OCI-LY7 (cell line): ENCODE measurements at regions not wholly inside any gene's neighbourhood (a gene's known extent, or its start where the extent isn't known, plus 50 kb on each side); places are given as distances from the start of the nearest gene placed in this dataset.

Experiments
- BruUV-seq: library from RNA; stranded (reverse); fragments of 400-500 nt; replicated peaks from 2 replicates; lab custom pipeline; 2021; lab: Mats Ljungman, UMichigan
- CTCF ChIA-PET: fragments of 300-600 bp; sonication (Branson Sonifier 250); formaldehyde crosslinking; loops from one replicate; lab custom pipeline; 2022; ENCODE audit warnings: antibody characterized with exemption; ENCODE audit not compliant: unreplicated experiment; lab: Charles Lee
- POLR2A ChIA-PET: fragments of 300-600 bp; sonication (Branson Sonifier 250); formaldehyde crosslinking; loops from one replicate; lab custom pipeline; 2022; ENCODE audit warnings: antibody characterized with exemption; lab: Charles Lee
- DNase-seq: peaks from one replicate; pipeline ENCODE4 v3.0.0-alpha.2; 2015; ENCODE audit warnings: low spot score
- H2AFZ ChIP-seq: fragments of 200-600 bp; sonication (generic), shearing (Covaris generic); 2 replicates; pipeline ENCODE4 v1.6.1; 2014; ENCODE audit warnings: mild to moderate bottlenecking, antibody characterized with exemption, low read length, moderate library complexity
- H3K27ac ChIP-seq: fragments of 200-600 bp; sonication (generic); 2 replicates; pipeline ENCODE4 v1.5.1; 2014; ENCODE audit warnings: mixed run types, low read depth, mild to moderate bottlenecking, moderate library complexity, low read length, inconsistent platforms; ENCODE audit not compliant: poor library complexity, severe bottlenecking
- H3K36me3 ChIP-seq: fragments of 200-600 bp; sonication (generic); 2 replicates; pipeline ENCODE4 v1.6.1; 2014; ENCODE audit warnings: mild to moderate bottlenecking, antibody characterized with exemption, low read length, moderate library complexity, mixed read lengths; ENCODE audit not compliant: insufficient read depth
- H3K4me1 ChIP-seq: fragments of 200-600 bp; sonication (generic); 2 replicates; pipeline ENCODE4 v1.5.1; 2014; ENCODE audit warnings: mild to moderate bottlenecking, low read length; ENCODE audit not compliant: insufficient read depth, poor library complexity, severe bottlenecking
- H3K4me2 ChIP-seq: fragments of 200-600 bp; sonication (generic); 2 replicates; pipeline ENCODE4 v1.6.1; 2014; ENCODE audit warnings: mild to moderate bottlenecking, low read length
- H3K4me3 ChIP-seq: fragments of 200-600 bp; sonication (generic); 2 replicates; pipeline ENCODE4 v1.5.1; 2014; ENCODE audit warnings: mild to moderate bottlenecking, low read depth, low read length; ENCODE audit not compliant: poor library complexity, severe bottlenecking
- H3K79me2 ChIP-seq: fragments of 200-600 bp; sonication (generic); 2 replicates; pipeline ENCODE4 v1.6.1; 2016; ENCODE audit warnings: low read depth, mild to moderate bottlenecking, low read length, moderate library complexity, mixed read lengths; ENCODE audit not compliant: insufficient read depth
- H3K9me2 ChIP-seq: fragments of 200-600 bp; sonication (generic); 2 replicates; pipeline ENCODE4 v1.6.1; 2016; ENCODE audit warnings: mild to moderate bottlenecking, low read length, mixed read lengths; ENCODE audit not compliant: insufficient read depth
- H3K9me3 ChIP-seq: fragments of 200-600 bp; sonication (generic); 2 replicates; pipeline ENCODE4 v1.6.1; 2014; ENCODE audit warnings: mild to moderate bottlenecking, mixed run types, low read length, mixed read lengths
- H4K20me1 ChIP-seq: fragments of 200-600 bp; sonication (generic); 2 replicates; pipeline ENCODE4 v1.6.1; 2014; ENCODE audit warnings: mild to moderate bottlenecking, antibody characterized with exemption, low read length, moderate library complexity, mixed read lengths; ENCODE audit not compliant: insufficient read depth
- CTCF ChIP-seq: fragments of 200-600 bp; sonication (generic); conservative IDR thresholded peaks from 2 replicates; pipeline ENCODE4 v1.5.1; 2014; ENCODE audit warnings: mild to moderate bottlenecking, antibody characterized with exemption, low read length, moderate library complexity, mixed read lengths
- EZH2phosphoT487 ChIP-seq: fragments of 200-600 bp; sonication (generic); IDR thresholded peaks from 2 replicates; pipeline ENCODE4 v1.6.1; 2018; ENCODE audit warnings: low read depth, borderline replicate concordance, mild to moderate bottlenecking, mixed run types, antibody characterized with exemption, low read length, moderate library complexity, mixed read lengths
- intact Hi-C: fragments of 100-400 bp; cut with micrococcal nuclease; formaldehyde crosslinking; loops from one replicate; pipeline ENCODE4 v1.10.0; 2022; ENCODE audit not compliant: unreplicated experiment

DNA sequence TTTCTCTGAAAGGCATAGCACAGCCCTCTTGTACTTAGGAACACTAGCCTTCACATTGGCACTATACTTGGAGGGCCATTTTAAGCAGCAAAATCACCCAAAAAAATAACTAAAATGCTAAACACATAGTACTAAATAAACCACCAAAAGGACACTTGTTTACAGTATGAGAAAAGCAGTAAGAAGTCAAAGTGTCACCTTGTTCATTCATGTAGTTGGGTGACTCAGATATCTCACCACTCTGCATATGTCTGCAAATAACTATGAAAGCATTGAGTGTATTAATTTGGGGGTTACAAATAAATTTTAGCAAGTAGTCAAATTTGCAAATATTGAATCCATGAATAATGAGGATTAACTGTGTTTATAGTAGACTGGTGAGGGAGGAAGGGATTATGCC is 107.6 kb downstream of the ELAPOR2 start:
- CTCF ChIA-PET: no interaction called here
- Histone ChIP-seq H3K4me1 (no peaks in the 10 kb centered on the region), H2AFZ (no peak overlapping the region), H3K9me3 (no peaks in the 10 kb centered on the region), H3K79me2 (no peaks in the 10 kb centered on the region), H3K4me2 (no peak overlapping the region), H3K36me3 (no peaks in the 10 kb centered on the region), H3K9me2 (no peaks in the 10 kb centered on the region), H4K20me1 (no peaks in the 10 kb centered on the region), H3K4me3 (no peak overlapping the region), H3K27ac (no peak overlapping the region)
- POLR2A ChIA-PET: interaction anchor here (0.7 to 1.2 kb wide), 2 partner anchors 8 to 40 kb away, joined by 3 read pairs; no protein-coding TSS in a partner anchor
- DNase-seq: no peak
- intact Hi-C loops: no loop called here
- BruUV-seq: no TSS peak
- no peak for TF ChIP-seq CTCF
- no peak for TF ChIP-seq EZH2phosphoT487

- H4K20me1 ChIP-seq: no peaks in the 10 kb centered on the region
- H3K4me2 ChIP-seq: no peak overlapping the region
- no peaks in the 10 kb centered on the region for H3K36me3 ChIP-seq
- no peaks in the 10 kb centered on the region for H3K4me1 ChIP-seq
- no peak overlapping the region for H3K4me3 ChIP-seq
- no TSS peak for BruUV-seq
- no peaks in the 10 kb centered on the region for H3K79me2 ChIP-seq
- H3K9me3 ChIP-seq: no peaks in the 10 kb centered on the region
- intact Hi-C loops: no loop called here
- no peaks in the 10 kb centered on the region for H3K9me2 ChIP-seq
- no peak for DNase-seq
- no peak overlapping the region for H3K27ac ChIP-seq
- H2AFZ ChIP-seq: no peak overlapping the region
- ChIA-PET CTCF (no interaction called here), POLR2A (interaction anchor here (1.1 to 1.2 kb wide), 3 partner anchors 9 to 201 kb away, joined by 3 read pairs; partner anchors contain the start of gene DMTF1)
- no peak for TF ChIP-seq EZH2phosphoT487
- no peak for TF ChIP-seq CTCF
These were observed 108.5 kb downstream of the ELAPOR2 start for GRCh38 chr7:86950944-86951343.

GRCh38 chr7:86950360-86950759 is 109.1 kb downstream of the ELAPOR2 start:
- H3K9me3 ChIP-seq: no peaks in the 10 kb centered on the region
- H3K79me2 ChIP-seq: no peaks in the 10 kb centered on the region
- no TSS peak for BruUV-seq
- no peaks in the 10 kb centered on the region for H3K9me2 ChIP-seq
- intact Hi-C loops: no loop called here
- H3K4me3 ChIP-seq: no peak overlapping the region
- no peaks in the 10 kb centered on the region for H4K20me1 ChIP-seq
- POLR2A ChIA-PET: interaction anchor here (1.1 to 1.2 kb wide), 3 partner anchors 9 to 202 kb away, joined by 3 read pairs; partner anchors contain the start of gene DMTF1
- no peaks in the 10 kb centered on the region for H3K36me3 ChIP-seq
- DNase-seq: no peak
- no peak overlapping the region for H2AFZ ChIP-seq
- TF ChIP-seq EZH2phosphoT487: no peak
- no peak for TF ChIP-seq CTCF
- CTCF ChIA-PET: no interaction called here
- H3K4me1 ChIP-seq: no peaks in the 10 kb centered on the region
- H3K27ac ChIP-seq: no peak overlapping the region
- H3K4me2 ChIP-seq: no peak overlapping the region
